ENCODE measurements at regions not wholly inside any gene's neighbourhood (a gene's known extent, or its start where the extent isn't known, plus 50 kb on each side); places are given as distances from the start of the nearest gene placed in this dataset.

GRCh38 chr3:72340476-72341379, 507.5 kb downstream of the SHQ1 start:
- Histone ChIP-seq H3K18ac (ENCODE audit: low read depth, low read length) (no peak overlapping the region), H3K4me1 (ENCODE audit: control insufficient read depth, insufficient read depth, low read length) (peaks cover 15% of the 10 kb centered on the region), H2AK9ac (replicated peaks; ENCODE audit: low read depth, low read length, poor library complexity) (no peak overlapping the region), H3K9me3 (ENCODE audit: control insufficient read depth, insufficient read depth, low read length) (no peaks in the 10 kb centered on the region), H3K56ac (ENCODE audit: extremely low read depth, insufficient read depth, low read length) (no peak overlapping the region), H2AK5ac (ENCODE audit: low read depth, low read length) (no peak overlapping the region; the same call in 1 of the 2 replicates), H3K9ac (ENCODE audit: low read depth, low read length) (no peak overlapping the region), H3K4ac (ENCODE audit: low read depth, low read length) (no peak overlapping the region; the same call in 1 of the 2 replicates), H4K91ac (ENCODE audit: insufficient read depth, low read depth, low read length) (no peak overlapping the region), H2BK15ac (ENCODE audit: low read depth, low read length) (no peak overlapping the region), H2BK120ac (ENCODE audit: low read depth, low read length) (no peak overlapping the region), H3K4me3 (ENCODE audit: insufficient read depth, low read depth, low read length) (no peak overlapping the region), H3K79me1 (ENCODE audit: low read depth in 1 of 2, low read length in 2 of 2) (no peaks in the 10 kb centered on the region), H4K5ac (ENCODE audit: low read depth, low read length) (no peak overlapping the region), H3K27ac (ENCODE audit: insufficient read depth, low read length) (no peak overlapping the region), H3K14ac (replicated peaks; ENCODE audit: low read depth, low read length) (no peak overlapping the region), H3K27me3 (ENCODE audit: control insufficient read depth, insufficient read depth, low read length) (no peaks in the 10 kb centered on the region), H3K36me3 (ENCODE audit: control insufficient read depth, insufficient read depth, low read length) (no peaks in the 10 kb centered on the region), H2BK5ac (ENCODE audit: low read depth, low read length, poor library complexity, severe bottlenecking) (no peak overlapping the region), H3K23ac (ENCODE audit: low read depth, low read length) (no peak overlapping the region), H3K4me2 (ENCODE audit: low read depth, low read length) (no peak overlapping the region), H4K8ac (ENCODE audit: low read depth in 2 of 2, low read length in 2 of 2) (no peak overlapping the region), H4K20me1 (ENCODE audit: insufficient read depth, low read length) (no peaks in the 10 kb centered on the region), H2AFZ (replicated peaks; ENCODE audit: low read length, poor library complexity) (no peak overlapping the region), H3K9me1 (ENCODE audit: insufficient read depth, low read length) (peaks cover 25% of the 10 kb centered on the region), H2BK20ac (ENCODE audit: low read depth, low read length) (no peak overlapping the region)
- in situ Hi-C loops (cut with MboI; ENCODE audit: low sequenced_read_pairs) (no loop called here), dilution Hi-C loops (cut with HindIII; ENCODE audit: low sequenced_read_pairs, unreplicated experiment) (no loop called here), intact Hi-C loops (cut with micrococcal nuclease) (no loop called here)
- ATAC-seq (ENCODE audit: low read depth) (no peak), DNase-seq (no peak)
- CTCF ChIA-PET: no interaction called here
- 80% methylated on average over 2 of the region's 12 CpGs; no CpG with 5 or more reads in 1 of the 2 experiments for WGBS, 2 experiments (ENCODE audit: extremely low coverage in 2 of 2, insufficient read length in 1 of 2)
- TF ChIP-seq SMC3 (IDR thresholded peaks at IDR 0.05; ENCODE audit: low read depth, low read length) (no peak), CEBPB (IDR thresholded peaks at IDR 0.05; ENCODE audit: low read depth, low read length) (no peak), MAZ (IDR thresholded peaks at IDR 0.05; ENCODE audit: borderline replicate concordance, low read depth, low read length) (no peak), RAD21 (IDR thresholded peaks at IDR 0.05; ENCODE audit: low read length) (no peak), RCOR1 (IDR thresholded peaks at IDR 0.05; ENCODE audit: insufficient replicate concordance, low read length) (no peak), FOS (IDR thresholded peaks at IDR 0.05; ENCODE audit: low read depth, low read length) (no peak), POLR2A (IDR thresholded peaks at IDR 0.05; ENCODE audit: low read depth, low read length) (no peak), MAFK (IDR thresholded peaks at IDR 0.05; ENCODE audit: low read depth, low read length) (no peak), NFE2L2 (IDR thresholded peaks at IDR 0.05; ENCODE audit: low read depth, low read length) (no peak), RFX5 (IDR thresholded peaks at IDR 0.05; ENCODE audit: low read depth, low read length) (no peak), USF2 (IDR thresholded peaks at IDR 0.05; ENCODE audit: low read depth, low read length) (no peak), ELK1 (IDR thresholded peaks at IDR 0.05; ENCODE audit: borderline replicate concordance, low read depth, low read length) (no peak), BHLHE40 (IDR thresholded peaks at IDR 0.05; ENCODE audit: low read depth, low read length) (no peak), CHD1 (IDR thresholded peaks at IDR 0.05; ENCODE audit: low read depth, low read length) (no peak)
- no TSS peak for BruUV-seq (replicated peaks)
- POLR2A ChIA-PET (ENCODE audit: unreplicated experiment): no interaction called here

All from IMR-90 (cell line).